CD8-positive, alpha-beta memory T cell (primary cell): ENCODE measurements at regions not wholly inside any gene's neighbourhood (a gene's known extent, or its start where the extent isn't known, plus 50 kb on each side); places are given as distances from the start of the nearest gene placed in this dataset.

ENCODE experiments used
- CTCF ChIA-PET: fragments of 350-600 bp; sonication (Branson Sonifier 250); formaldehyde crosslinking; loops from one replicate; lab custom pipeline; 2021; ENCODE audit warnings: antibody characterized with exemption; lab: Charles Lee
- POLR2A ChIA-PET: fragments of 350-600 bp; sonication (Branson Sonifier 250); formaldehyde crosslinking; loops from one replicate; lab custom pipeline; 2021; ENCODE audit warnings: antibody characterized with exemption; lab: Charles Lee
- DNase-seq, 5 donors: peaks; one replicate each; pipeline versions ENCODE4 v3.0.0 to v3.0.0-alpha.2; 2020 to 2022; ENCODE audit warnings: mixed read lengths in 1 of 5
- H3K27ac ChIP-seq: one replicate; pipeline ENCODE4 v1.7.0; 2013; ENCODE audit warnings: low read depth, mild to moderate bottlenecking, low read length, moderate library complexity
- H3K27me3 ChIP-seq: 2 replicates; pipeline ENCODE4 v1.7.0; 2013; ENCODE audit warnings: low read length, mild to moderate bottlenecking; ENCODE audit not compliant: insufficient read depth, poor library complexity, severe bottlenecking
- H3K36me3 ChIP-seq: 2 replicates; pipeline ENCODE4 v1.7.0; 2013; ENCODE audit warnings: mild to moderate bottlenecking, low read length, moderate library complexity; ENCODE audit not compliant: insufficient read depth
- H3K4me1 ChIP-seq: 2 replicates; pipeline ENCODE4 v1.7.0; 2013; ENCODE audit warnings: mild to moderate bottlenecking, low read length, moderate library complexity; ENCODE audit not compliant: insufficient read depth
- H3K4me3 ChIP-seq: 2 replicates; pipeline ENCODE4 v1.7.0; 2013; ENCODE audit warnings: mild to moderate bottlenecking, low read length
- H3K9me3 ChIP-seq: 2 replicates; pipeline ENCODE4 v1.7.0; 2013; ENCODE audit warnings: mild to moderate bottlenecking, low read length
- H3K27ac Mint-ChIP-seq, 8 donors: one replicate each; pipeline ENCODE4 v1.8.0; 2020 to 2021; ENCODE audit warnings: mixed read lengths in 8 of 8, mild to moderate bottlenecking in 6 of 8, inconsistent platforms in 3 of 8, moderate library complexity in 3 of 8
- H3K27me3 Mint-ChIP-seq, 2 donors: one replicate each; pipeline ENCODE4 v1.8.0; 2020 to 2021; ENCODE audit warnings: mixed read lengths in 2 of 2, mild to moderate bottlenecking in 1 of 2, moderate library complexity in 1 of 2
- H3K36me3 Mint-ChIP-seq, 3 donors: one replicate each; pipeline ENCODE4 v1.8.0; 2020 to 2021; ENCODE audit warnings: mixed read lengths in 3 of 3, inconsistent platforms in 1 of 3, mild to moderate bottlenecking in 1 of 3
- H3K4me1 Mint-ChIP-seq, 3 donors: one replicate each; pipeline ENCODE4 v1.8.0; 2020 to 2021; ENCODE audit warnings: mixed read lengths in 3 of 3, inconsistent platforms in 1 of 3, mild to moderate bottlenecking in 1 of 3
- H3K4me3 Mint-ChIP-seq, 7 donors: one replicate each; pipeline ENCODE4 v1.8.0; 2020 to 2021; ENCODE audit warnings: mixed read lengths in 7 of 7, mild to moderate bottlenecking in 6 of 7, moderate library complexity in 4 of 7, inconsistent platforms in 2 of 7
- H3K9me3 Mint-ChIP-seq, 5 donors: one replicate each; pipeline ENCODE4 v1.8.0; 2020 to 2022; ENCODE audit warnings: mixed read lengths in 5 of 5, mild to moderate bottlenecking in 3 of 5, moderate library complexity in 2 of 5, inconsistent platforms in 1 of 5

- Histone ChIP-seq H3K36me3 (no peaks in the 10 kb centered on the region), H3K27me3 (no peaks in the 10 kb centered on the region), H3K9me3 (no peaks in the 10 kb centered on the region), H3K4me3 (no peak overlapping the region), H3K27ac (no peak overlapping the region), H3K4me1 (no peaks in the 10 kb centered on the region)
- ChIA-PET CTCF (no interaction called here), POLR2A (no interaction called here)
- Mint-ChIP-seq H3K4me3 (no peak overlapping the region), H3K4me1 (no peaks in the 10 kb centered on the region), H3K27me3 (peaks cover 7 to 21% of the 10 kb centered on the region in 2 donors), H3K9me3 (peaks cover 0 to 2% (median 0%) of the 10 kb centered on the region in 5 donors), H3K27ac (no peak overlapping the region), H3K36me3 (peaks cover 0 to 3% (median 0%) of the 10 kb centered on the region in 3 donors)
- no peak for DNase-seq
Measured at GRCh38 chr17:33990943-33991706, 264.0 kb upstream of the CCL2 start.

GRCh38 chr17:33992113-33992512 lies 263.0 kb upstream of the CCL2 start:
- DNase-seq = no peak
- H3K27ac Mint-ChIP-seq = peak overlapping the region in 1 of 8 donors; percentile 5
- no peaks in the 10 kb centered on the region for H3K4me1 ChIP-seq
- no peaks in the 10 kb centered on the region for H3K4me1 Mint-ChIP-seq
- peaks cover 0 to 3% (median 0%) of the 10 kb centered on the region in 3 donors for H3K36me3 Mint-ChIP-seq
- H3K36me3 ChIP-seq = no peaks in the 10 kb centered on the region
- H3K27ac ChIP-seq = no peak overlapping the region
- ChIA-PET CTCF (no interaction called here), POLR2A (no interaction called here)
- H3K27me3 ChIP-seq = no peaks in the 10 kb centered on the region
- no peak overlapping the region for H3K4me3 Mint-ChIP-seq
- no peak overlapping the region for H3K4me3 ChIP-seq
- H3K9me3 ChIP-seq = no peaks in the 10 kb centered on the region
- peaks cover 0 to 2% (median 0%) of the 10 kb centered on the region in 5 donors for H3K9me3 Mint-ChIP-seq
- H3K27me3 Mint-ChIP-seq = peaks cover 5 to 21% of the 10 kb centered on the region in 2 donors

- CTCF ChIA-PET = no interaction called here
- Mint-ChIP-seq H3K4me1 (no peaks in the 10 kb centered on the region), H3K9me3 (peaks cover 16 to 24% (median 22%) of the 10 kb centered on the region in 5 donors), H3K27ac (no peak overlapping the region), H3K36me3 (peaks cover 0 to 9% (median 0%) of the 10 kb centered on the region in 3 donors), H3K4me3 (no peak overlapping the region), H3K27me3 (peaks cover 3 to 40% of the 10 kb centered on the region in 2 donors)
- POLR2A ChIA-PET = no interaction called here
- no peak for DNase-seq
- Histone ChIP-seq H3K4me3 (no peak overlapping the region), H3K27me3 (no peaks in the 10 kb centered on the region), H3K27ac (no peak overlapping the region), H3K9me3 (peaks cover 9% of the 10 kb centered on the region), H3K4me1 (no peaks in the 10 kb centered on the region), H3K36me3 (no peaks in the 10 kb centered on the region)
Measured at GRCh38 chr17:34000639-34001038, 254.4 kb upstream of the CCL2 start.

GRCh38 chr17:34001246-34001645 lies 253.8 kb upstream of the CCL2 start:
- H3K27me3 ChIP-seq = no peaks in the 10 kb centered on the region
- no peak overlapping the region for H3K4me3 Mint-ChIP-seq
- no peaks in the 10 kb centered on the region for H3K36me3 ChIP-seq
- peaks cover 3 to 46% of the 10 kb centered on the region in 2 donors for H3K27me3 Mint-ChIP-seq
- H3K4me1 Mint-ChIP-seq = no peaks in the 10 kb centered on the region
- POLR2A ChIA-PET = no interaction called here
- no peaks in the 10 kb centered on the region for H3K4me1 ChIP-seq
- DNase-seq = no peak
- no peak overlapping the region for H3K4me3 ChIP-seq
- CTCF ChIA-PET = no interaction called here
- peaks cover 16 to 24% (median 22%) of the 10 kb centered on the region in 5 donors for H3K9me3 Mint-ChIP-seq
- peaks cover 0 to 9% (median 0%) of the 10 kb centered on the region in 3 donors for H3K36me3 Mint-ChIP-seq
- H3K27ac Mint-ChIP-seq = no peak overlapping the region
- H3K9me3 ChIP-seq = peaks cover 9% of the 10 kb centered on the region
- H3K27ac ChIP-seq = no peak overlapping the region

- no peak overlapping the region for H3K27ac ChIP-seq
Measured at GRCh38 chr17:34006126-34006525, 249.0 kb upstream of the CCL2 start.

GRCh38 chr17:34008125-34008524 lies 247.0 kb upstream of the CCL2 start:
- no peak overlapping the region for H3K27ac ChIP-seq
- H3K9me3 Mint-ChIP-seq = peaks cover 0 to 4% (median 0%) of the 10 kb centered on the region in 5 donors
- H3K4me1 ChIP-seq = no peaks in the 10 kb centered on the region
- no peaks in the 10 kb centered on the region for H3K9me3 ChIP-seq
- no peaks in the 10 kb centered on the region for H3K4me1 Mint-ChIP-seq
- H3K27me3 ChIP-seq = peaks cover 2% of the 10 kb centered on the region
- ChIA-PET POLR2A (no interaction called here), CTCF (no interaction called here)
- DNase-seq = no peak
- peaks cover 7 to 56% of the 10 kb centered on the region in 2 donors for H3K27me3 Mint-ChIP-seq
- H3K4me3 ChIP-seq = no peak overlapping the region
- no peaks in the 10 kb centered on the region for H3K36me3 Mint-ChIP-seq
- H3K27ac Mint-ChIP-seq = no peak overlapping the region
- no peak overlapping the region for H3K4me3 Mint-ChIP-seq
- no peaks in the 10 kb centered on the region for H3K36me3 ChIP-seq

More at GRCh38 chr17:34006126-34006525, 249.0 kb upstream of the CCL2 start:
- ChIA-PET POLR2A (no interaction called here), CTCF (no interaction called here)
- no peak overlapping the region for H3K4me3 Mint-ChIP-seq
- H3K36me3 Mint-ChIP-seq = peaks cover 0 to 5% (median 0%) of the 10 kb centered on the region in 3 donors
- H3K27me3 Mint-ChIP-seq = peaks cover 2 to 56% of the 10 kb centered on the region in 2 donors
- H3K4me1 ChIP-seq = no peaks in the 10 kb centered on the region
- no peak overlapping the region for H3K27ac Mint-ChIP-seq
- H3K36me3 ChIP-seq = no peaks in the 10 kb centered on the region
- no peak for DNase-seq
- peaks cover 7 to 15% (median 8%) of the 10 kb centered on the region in 5 donors for H3K9me3 Mint-ChIP-seq
- no peak overlapping the region for H3K4me3 ChIP-seq
- peaks cover under 1% of the 10 kb centered on the region for H3K9me3 ChIP-seq
- H3K27me3 ChIP-seq = peaks cover 2% of the 10 kb centered on the region
- no peaks in the 10 kb centered on the region for H3K4me1 Mint-ChIP-seq

- Histone ChIP-seq H3K4me3 (no peak overlapping the region), H3K9me3 (no peaks in the 10 kb centered on the region), H3K27ac (no peak overlapping the region), H3K27me3 (peaks cover 2% of the 10 kb centered on the region), H3K4me1 (no peaks in the 10 kb centered on the region), H3K36me3 (no peaks in the 10 kb centered on the region)
- H3K4me1 Mint-ChIP-seq = no peaks in the 10 kb centered on the region
- H3K36me3 Mint-ChIP-seq = no peaks in the 10 kb centered on the region
- peak overlapping the region in 1 of 8 donors; percentile 23 for H3K27ac Mint-ChIP-seq
- peaks cover 0 to 3% (median 0%) of the 10 kb centered on the region in 5 donors for H3K9me3 Mint-ChIP-seq
- DNase-seq = no peak
- H3K27me3 Mint-ChIP-seq = peaks cover 8 to 42% of the 10 kb centered on the region in 2 donors
- ChIA-PET POLR2A (no interaction called here), CTCF (no interaction called here)
- H3K4me3 Mint-ChIP-seq = no peak overlapping the region
Measured at GRCh38 chr17:34009912-34010311, 245.2 kb upstream of the CCL2 start.

- H3K9me3 ChIP-seq = no peaks in the 10 kb centered on the region
- H3K27me3 ChIP-seq = peaks cover 2% of the 10 kb centered on the region
- no peaks in the 10 kb centered on the region for H3K4me1 ChIP-seq
- H3K36me3 Mint-ChIP-seq = no peaks in the 10 kb centered on the region
- ChIA-PET CTCF (no interaction called here), POLR2A (no interaction called here)
- H3K9me3 Mint-ChIP-seq = no peaks in the 10 kb centered on the region
- DNase-seq = no peak
- no peaks in the 10 kb centered on the region for H3K36me3 ChIP-seq
- no peak overlapping the region for H3K27ac Mint-ChIP-seq
- H3K27ac ChIP-seq = no peak overlapping the region
- H3K4me3 Mint-ChIP-seq = no peak overlapping the region
- H3K4me3 ChIP-seq = no peak overlapping the region
- peaks cover 8 to 36% of the 10 kb centered on the region in 2 donors for H3K27me3 Mint-ChIP-seq
- H3K4me1 Mint-ChIP-seq = no peaks in the 10 kb centered on the region
Measured at GRCh38 chr17:34010534-34010933, 244.6 kb upstream of the CCL2 start.
